NCI-H748 (cell line): ENCODE measurements at regions not wholly inside any gene's neighbourhood (a gene's known extent, or its start where the extent isn't known, plus 50 kb on each side); places are given as distances from the start of the nearest gene placed in this dataset.

Experiments
- DNase-seq: peaks from one replicate; lab custom pipeline; 2025; ENCODE audit not compliant: unreplicated experiment; lab: John Stamatoyannopoulos, UW

DNA sequence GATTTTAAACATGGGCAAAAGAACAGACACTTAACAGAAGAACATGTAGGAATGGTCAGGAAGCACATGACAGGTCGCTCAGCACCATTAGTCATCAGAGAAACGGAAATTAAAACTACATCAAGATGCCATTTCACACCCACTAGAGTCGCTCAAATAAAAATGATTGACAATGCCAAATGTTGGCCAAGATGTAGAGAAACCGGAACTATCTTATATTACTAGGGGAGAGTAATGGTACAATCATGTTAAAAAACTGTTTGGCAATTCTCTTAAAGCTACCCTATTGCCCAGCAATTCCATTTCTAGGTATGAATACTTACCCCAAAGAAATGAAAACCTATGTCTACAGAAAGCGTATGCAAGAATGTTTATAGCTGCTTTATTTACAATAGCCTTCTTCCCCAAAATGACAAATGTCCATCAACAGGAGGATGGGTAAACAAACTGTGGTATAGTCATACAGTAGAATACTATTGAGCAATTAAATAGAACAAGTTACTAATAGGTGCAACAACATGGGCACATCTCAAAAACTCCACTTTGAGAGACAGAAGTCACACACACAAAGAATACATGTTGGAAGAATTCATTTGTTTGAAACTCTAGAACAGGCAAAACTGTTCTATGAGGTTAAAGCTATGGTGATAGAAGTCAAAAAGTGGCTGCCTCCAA is 92.8 kb downstream of the ETS2 start:
- DNase-seq = no peak

- DNase-seq = peak; percentile 32
These were observed 92.0 kb downstream of the ETS2 start for GRCh38 chr21:38897532-38898421.

DNA sequence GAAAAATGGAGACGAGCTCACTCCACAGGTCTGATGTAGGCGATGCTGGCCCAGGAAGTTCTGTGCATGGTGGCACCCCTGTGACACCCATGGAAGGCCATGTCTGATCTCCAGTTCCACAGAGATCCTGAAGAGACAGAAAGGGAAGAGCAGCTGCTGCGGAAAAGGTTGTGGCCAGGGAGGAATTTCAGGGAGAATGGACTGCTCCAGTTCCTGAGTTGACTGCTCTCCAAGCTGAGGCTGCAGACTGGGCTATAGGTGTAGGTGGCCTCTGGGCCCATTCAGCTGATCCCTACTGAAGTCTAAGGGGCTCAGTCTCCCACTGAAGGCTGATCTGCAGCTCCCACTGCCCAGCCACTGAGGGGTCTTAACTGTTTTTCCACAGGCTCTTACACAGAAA is 89.2 kb downstream of the ETS2 start:
- DNase-seq = no peak

GRCh38 chr21:38888991-38889561 is 83.3 kb downstream of the ETS2 start:
- no peak for DNase-seq

DNA sequence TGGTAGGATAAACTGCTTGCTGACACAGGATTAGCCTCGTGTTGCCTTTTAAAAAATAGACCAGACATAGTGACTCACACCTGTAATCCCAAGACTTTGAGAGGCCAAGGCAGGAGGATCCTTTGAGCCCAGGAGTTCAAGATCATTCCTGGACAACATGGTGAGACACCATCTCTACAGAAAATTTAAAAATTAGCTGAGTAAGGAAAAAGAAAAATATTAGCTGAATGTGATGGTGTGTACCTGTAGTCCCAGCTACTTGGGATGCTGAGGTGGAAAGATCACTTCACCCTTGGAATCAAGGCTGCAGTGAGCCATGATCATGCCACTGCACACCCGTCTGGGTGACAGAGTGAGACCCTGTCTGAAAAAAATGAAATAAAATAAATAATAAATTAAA is 82.0 kb downstream of the ETS2 start:
- no peak for DNase-seq

DNA sequence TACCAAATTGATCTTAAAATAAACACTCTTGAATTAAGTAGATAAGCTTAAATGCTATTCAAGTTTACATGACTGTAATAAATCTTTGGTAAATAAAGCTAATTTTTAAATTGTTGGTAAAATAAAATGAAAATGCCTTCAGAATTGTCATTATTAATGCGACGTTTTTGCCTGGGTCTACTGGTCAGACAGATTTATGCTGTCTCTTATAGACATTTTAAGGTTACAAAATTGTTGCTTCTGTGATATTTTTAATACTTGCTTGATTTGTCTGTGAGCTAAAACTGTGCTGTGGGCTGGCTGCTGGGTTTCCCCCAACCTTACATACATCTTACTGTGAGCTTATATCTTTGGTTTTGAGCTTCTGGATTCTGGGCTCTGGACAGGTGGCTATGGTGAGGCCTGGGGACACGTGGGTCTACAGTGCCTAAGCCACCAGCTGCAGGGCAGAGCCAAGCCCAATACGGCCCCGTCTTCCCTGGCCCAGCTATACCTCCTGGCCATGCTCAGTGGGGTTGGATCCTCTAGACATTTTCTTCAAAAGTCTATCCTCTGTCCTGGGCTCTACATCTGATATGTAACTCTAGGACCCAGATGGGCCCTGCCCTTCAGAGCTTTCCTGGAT is 81.4 kb downstream of the ETS2 start:
- DNase-seq = no peak

GRCh38 chr21:38885909-38886308 is 80.2 kb downstream of the ETS2 start:
- DNase-seq = no peak

DNA sequence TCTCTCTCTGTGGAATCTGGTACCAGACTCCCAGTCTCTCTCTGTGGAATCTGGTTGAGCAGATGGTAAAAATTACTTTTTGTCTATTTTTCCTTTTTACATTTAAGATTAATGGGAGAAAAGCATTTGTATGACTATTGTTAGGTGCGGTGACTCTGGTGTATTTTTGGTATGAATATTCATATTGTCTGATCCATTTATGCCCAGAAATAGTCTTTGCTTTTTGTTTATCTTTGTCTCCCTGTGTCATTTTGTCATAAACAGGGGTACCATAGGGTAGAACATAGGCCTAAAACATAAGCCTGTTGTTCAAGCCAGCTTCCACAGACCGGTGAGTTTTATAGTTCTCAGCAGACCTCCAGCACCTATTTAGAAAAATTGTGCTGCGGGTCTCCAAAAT is 78.7 kb downstream of the ETS2 start:
- DNase-seq = no peak

- DNase-seq = no peak
These were observed 77.4 kb downstream of the ETS2 start for GRCh38 chr21:38883142-38883541.

DNA sequence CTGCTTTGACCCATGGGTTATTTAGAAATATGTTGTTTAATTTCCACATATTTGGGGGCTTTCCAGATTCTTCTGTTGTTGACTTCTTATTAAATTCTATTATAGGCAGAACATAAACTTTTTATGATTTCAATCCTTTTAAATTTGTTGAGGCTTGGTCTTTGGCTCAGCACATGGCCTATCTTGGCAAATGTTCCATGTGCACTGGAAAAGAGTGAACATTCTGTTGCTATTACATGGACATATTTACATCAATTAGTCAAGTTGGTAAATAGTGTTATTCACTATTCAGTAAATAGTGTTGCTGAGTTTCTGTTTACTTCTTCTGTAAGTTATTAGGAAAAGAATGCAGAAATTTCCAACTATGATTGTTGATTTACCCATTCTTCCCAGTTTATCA is 75.4 kb downstream of the ETS2 start:
- no peak for DNase-seq

- no peak for DNase-seq
These were observed 74.8 kb downstream of the ETS2 start for GRCh38 chr21:38880577-38880966.

GRCh38 chr21:38879912-38880576 is 74.3 kb downstream of the ETS2 start:
- peak; percentile 13 for DNase-seq

- no peak for DNase-seq
These were observed 72.8 kb downstream of the ETS2 start for GRCh38 chr21:38878379-38879179.

DNA sequence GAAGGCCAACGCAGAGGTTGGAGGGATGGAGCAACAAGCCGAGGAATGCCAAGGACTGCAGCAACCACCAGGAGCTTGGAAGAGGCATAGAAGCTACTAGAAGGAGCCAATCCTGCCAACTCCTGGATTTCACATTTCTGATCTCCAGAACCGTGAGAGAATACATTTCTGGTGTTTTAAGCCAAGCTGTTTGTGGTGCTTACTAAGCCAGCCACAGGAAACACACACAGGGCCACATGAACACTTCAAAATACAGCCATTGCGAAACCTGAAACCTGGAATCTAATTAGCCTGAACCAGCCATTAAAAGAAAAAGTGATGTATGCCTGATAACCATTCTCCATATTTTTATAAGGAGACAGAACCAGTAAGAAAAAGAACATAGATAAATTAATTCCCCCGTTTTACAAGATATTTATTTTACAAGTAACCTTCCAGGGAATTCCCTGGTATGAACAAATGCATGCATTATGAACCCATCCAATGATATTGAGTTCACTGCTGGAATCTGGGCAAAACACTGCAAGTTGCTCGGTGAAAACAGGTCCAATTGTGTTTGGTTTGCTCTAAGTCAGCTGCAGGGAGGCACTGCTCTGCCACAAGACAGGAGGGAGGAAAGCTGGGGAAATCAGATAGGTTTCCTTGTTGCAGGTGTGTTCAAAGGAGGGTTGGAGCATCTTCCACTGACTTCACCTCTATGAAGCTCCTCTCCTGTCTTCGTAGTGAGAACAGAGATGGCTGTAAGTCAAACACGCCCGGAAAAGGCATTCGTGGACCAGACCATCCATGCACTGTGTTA is 70.2 kb downstream of the ETS2 start:
- peak; percentile 25 for DNase-seq
